Gastroesophageal sphincter (tissue), 3 donors: ENCODE measurements at regions not wholly inside any gene's neighbourhood (a gene's known extent, or its start where the extent isn't known, plus 50 kb on each side); places are given as distances from the start of the nearest gene placed in this dataset.

ENCODE experiments used
- CTCF ChIP-seq, 4 experiments: fragments of 200-600 bp in 2 of 4; fragments of 450-650 bp in 2 of 4; sonication (generic) in 1 of 4; IDR thresholded peaks; one replicate each; pipeline ENCODE4 v1.5.1; 2017 to 2019; ENCODE audit warnings: antibody characterized with exemption in 4 of 4, mild to moderate bottlenecking in 2 of 4, moderate library complexity in 2 of 4
- POLR2A ChIP-seq, 2 donors: fragments of 450-650 bp; IDR thresholded peaks; one replicate each; pipeline ENCODE4 v1.6.1; 2017; ENCODE audit warnings: antibody characterized with exemption in 2 of 2, mild to moderate bottlenecking in 2 of 2, moderate library complexity in 1 of 2

- TF ChIP-seq CTCF (IDR thresholded peaks at IDR 0.05): no peak
- TF ChIP-seq POLR2A (IDR thresholded peaks at IDR 0.05): no peak
These were observed 80.0 kb upstream of the TMEM106B start for GRCh38 chr7:12131122-12131521.
